ENCODE measurements at regions not wholly inside any gene's neighbourhood (a gene's known extent, or its start where the extent isn't known, plus 50 kb on each side); places are given as distances from the start of the nearest gene placed in this dataset.

GRCh38 chr2:64819361-64819760 lies 165.6 kb upstream of the SERTAD2 start:
- no peaks in the 10 kb centered on the region for H3K9me1 ChIP-seq (ENCODE audit: insufficient read depth, low read length)

More at GRCh38 chr2:64819361-64819760, 165.6 kb upstream of the SERTAD2 start:
- POLR2A ChIA-PET (ENCODE audit: unreplicated experiment): no interaction called here
- Histone ChIP-seq H3K79me1 (ENCODE audit: low read depth in 1 of 2, low read length in 2 of 2) (no peaks in the 10 kb centered on the region), H2BK120ac (ENCODE audit: low read depth, low read length) (no peak overlapping the region), H2BK20ac (ENCODE audit: low read depth, low read length) (no peak overlapping the region), H3K9ac (ENCODE audit: low read depth, low read length) (no peak overlapping the region), H2BK15ac (ENCODE audit: low read depth, low read length) (no peak overlapping the region), H3K4me3 (ENCODE audit: insufficient read depth, low read depth, low read length) (no peak overlapping the region), H3K36me3 (ENCODE audit: control insufficient read depth, insufficient read depth, low read length) (no peaks in the 10 kb centered on the region), H2AK5ac (ENCODE audit: low read depth, low read length) (no peak overlapping the region), H2AFZ (replicated peaks; ENCODE audit: low read length, poor library complexity) (no peak overlapping the region), H3K9me3 (ENCODE audit: control insufficient read depth, insufficient read depth, low read length) (no peaks in the 10 kb centered on the region), H3K4me1 (ENCODE audit: control insufficient read depth, insufficient read depth, low read length) (no peaks in the 10 kb centered on the region), H3K23ac (ENCODE audit: low read depth, low read length) (no peak overlapping the region), H4K91ac (ENCODE audit: insufficient read depth, low read depth, low read length) (no peak overlapping the region), H2BK5ac (ENCODE audit: low read depth, low read length, poor library complexity, severe bottlenecking) (no peak overlapping the region), H3K4me2 (ENCODE audit: low read depth, low read length) (no peak overlapping the region), H2AK9ac (replicated peaks; ENCODE audit: low read depth, low read length, poor library complexity) (no peak overlapping the region), H4K5ac (ENCODE audit: low read depth, low read length) (no peak overlapping the region), H3K27ac (ENCODE audit: insufficient read depth, low read length) (no peak overlapping the region), H3K14ac (replicated peaks; ENCODE audit: low read depth, low read length) (no peak overlapping the region), H3K4ac (ENCODE audit: low read depth, low read length) (no peak overlapping the region), H4K8ac (ENCODE audit: low read depth in 2 of 2, low read length in 2 of 2) (no peak overlapping the region), H3K27me3 (ENCODE audit: control insufficient read depth, insufficient read depth, low read length) (no peaks in the 10 kb centered on the region), H3K56ac (ENCODE audit: extremely low read depth, insufficient read depth, low read length) (no peak overlapping the region), H3K18ac (ENCODE audit: low read depth, low read length) (no peak overlapping the region), H4K20me1 (ENCODE audit: insufficient read depth, low read length) (no peaks in the 10 kb centered on the region)
- ATAC-seq (ENCODE audit: low read depth): no peak
- in situ Hi-C loops (cut with MboI; ENCODE audit: low sequenced_read_pairs): no loop called here
- CTCF ChIA-PET: no interaction called here
- intact Hi-C loops (cut with micrococcal nuclease): no loop called here
- BruUV-seq (replicated peaks): no TSS peak
- WGBS, 2 experiments (ENCODE audit: extremely low coverage in 2 of 2, insufficient read length in 1 of 2): no CpG with 5 or more reads among the region's 2 CpGs
- no peak for DNase-seq
- dilution Hi-C loops (cut with HindIII; ENCODE audit: low sequenced_read_pairs, unreplicated experiment): no loop called here
- TF ChIP-seq MXI1 (IDR thresholded peaks at IDR 0.05; ENCODE audit: borderline replicate concordance, low read depth, low read length): no peak
- no peak for TF ChIP-seq MAZ (IDR thresholded peaks at IDR 0.05; ENCODE audit: borderline replicate concordance, low read depth, low read length)
- no peak for TF ChIP-seq MAFK (IDR thresholded peaks at IDR 0.05; ENCODE audit: low read depth, low read length)
- TF ChIP-seq NFE2L2 (IDR thresholded peaks at IDR 0.05; ENCODE audit: low read depth, low read length): no peak
- TF ChIP-seq ELK1 (IDR thresholded peaks at IDR 0.05; ENCODE audit: borderline replicate concordance, low read depth, low read length): no peak
- TF ChIP-seq POLR2A (IDR thresholded peaks at IDR 0.05; ENCODE audit: low read depth, low read length): no peak
- TF ChIP-seq RCOR1 (IDR thresholded peaks at IDR 0.05; ENCODE audit: insufficient replicate concordance, low read length): no peak
- TF ChIP-seq SMC3 (IDR thresholded peaks at IDR 0.05; ENCODE audit: low read depth, low read length): no peak

All from IMR-90 (cell line).